ENCODE measurements at regions not wholly inside any gene's neighbourhood (a gene's known extent, or its start where the extent isn't known, plus 50 kb on each side); places are given as distances from the start of the nearest gene placed in this dataset.

DNA sequence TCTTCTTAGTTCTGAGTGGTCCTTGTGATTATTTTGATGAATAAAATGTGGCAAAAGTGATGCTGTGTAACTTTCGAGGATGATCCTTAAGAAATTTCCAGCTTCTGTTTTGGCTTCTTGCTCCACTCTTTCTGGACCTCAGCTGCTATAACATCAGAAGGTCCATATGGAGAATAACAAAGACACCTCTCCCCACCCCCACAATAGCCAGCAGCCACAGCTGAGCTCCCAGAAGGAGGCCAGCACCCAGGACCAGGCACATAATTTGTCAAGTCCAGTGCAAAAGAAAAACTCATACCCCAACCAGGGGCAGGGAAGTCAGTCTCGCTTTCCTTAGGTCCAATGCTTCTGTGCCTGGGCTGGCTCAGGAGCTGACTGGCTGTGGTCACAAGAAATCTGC lies 357.6 kb downstream of the RFC3 start:
- Histone ChIP-seq H3K4me1 (no peaks in the 10 kb centered on the region), H3K4me3 (ENCODE audit: low read depth, low read length) (no peak overlapping the region), H3K27me3 (replicated peaks; ENCODE audit: control insufficient read depth, insufficient read depth, low read length) (no peaks in the 10 kb centered on the region), H3K9me3 (no peaks in the 10 kb centered on the region), H3K36me3 (ENCODE audit: control insufficient read depth, insufficient read depth, low read length) (no peaks in the 10 kb centered on the region)
- TF ChIP-seq, protein P1, sequence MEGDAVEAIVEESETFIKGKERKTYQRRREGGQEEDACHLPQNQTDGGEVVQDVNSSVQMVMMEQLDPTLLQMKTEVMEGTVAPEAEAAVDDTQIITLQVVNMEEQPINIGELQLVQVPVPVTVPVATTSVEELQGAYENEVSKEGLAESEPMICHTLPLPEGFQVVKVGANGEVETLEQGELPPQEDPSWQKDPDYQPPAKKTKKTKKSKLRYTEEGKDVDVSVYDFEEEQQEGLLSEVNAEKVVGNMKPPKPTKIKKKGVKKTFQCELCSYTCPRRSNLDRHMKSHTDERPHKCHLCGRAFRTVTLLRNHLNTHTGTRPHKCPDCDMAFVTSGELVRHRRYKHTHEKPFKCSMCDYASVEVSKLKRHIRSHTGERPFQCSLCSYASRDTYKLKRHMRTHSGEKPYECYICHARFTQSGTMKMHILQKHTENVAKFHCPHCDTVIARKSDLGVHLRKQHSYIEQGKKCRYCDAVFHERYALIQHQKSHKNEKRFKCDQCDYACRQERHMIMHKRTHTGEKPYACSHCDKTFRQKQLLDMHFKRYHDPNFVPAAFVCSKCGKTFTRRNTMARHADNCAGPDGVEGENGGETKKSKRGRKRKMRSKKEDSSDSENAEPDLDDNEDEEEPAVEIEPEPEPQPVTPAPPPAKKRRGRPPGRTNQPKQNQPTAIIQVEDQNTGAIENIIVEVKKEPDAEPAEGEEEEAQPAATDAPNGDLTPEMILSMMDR (IDR thresholded peaks at IDR 0.05; ENCODE audit: insufficient read depth in 1 of 2, low read depth in 1 of 2, low read length in 1 of 2, severe bottlenecking in 1 of 2, unreplicated experiment in 1 of 2), result no peak
- CTCF ChIA-PET, result no interaction called here
- BruUV-seq (replicated peaks), result no TSS peak
- DNase-seq, result no peak
- no peaks in the 10 kb centered on the region for H3K36me3 Mint-ChIP-seq (ENCODE audit: insufficient read depth, unreplicated experiment)
- no peaks in the 10 kb centered on the region for H3K27me3 Mint-ChIP-seq (ENCODE audit: insufficient read depth, unreplicated experiment)
- no peak overlapping the region for H3K4me3 Mint-ChIP-seq (ENCODE audit: unreplicated experiment)
- H3K9me3 Mint-ChIP-seq (ENCODE audit: unreplicated experiment), result no peaks in the 10 kb centered on the region
- no peaks in the 10 kb centered on the region for H3K4me1 Mint-ChIP-seq (ENCODE audit: low read depth, unreplicated experiment)
- POLR2A ChIA-PET, result no interaction called here
- intact Hi-C loops (cut with micrococcal nuclease; ENCODE audit: unreplicated experiment), result no loop called here
- no peak overlapping the region for H3K27ac Mint-ChIP-seq (ENCODE audit: unreplicated experiment)

DNA sequence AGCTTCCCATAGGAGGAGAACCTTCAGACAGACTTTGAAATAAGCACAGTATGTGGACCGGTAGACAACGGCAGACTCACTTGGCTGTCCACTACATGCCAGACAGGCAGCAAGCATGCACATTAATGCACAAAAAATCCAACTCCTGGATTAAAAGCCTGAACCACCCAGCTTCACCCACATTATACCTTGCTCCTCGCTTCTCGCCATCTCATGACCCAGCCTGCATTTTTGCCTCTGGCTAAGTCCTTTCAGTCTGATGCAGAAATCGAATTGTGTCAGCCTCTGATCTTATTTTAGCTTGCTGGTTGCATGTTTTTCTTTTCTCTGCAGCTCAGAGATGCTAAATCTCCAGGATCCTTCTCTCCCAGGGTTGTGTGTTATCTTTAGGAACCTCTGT lies 358.7 kb downstream of the RFC3 start:
- H3K36me3 Mint-ChIP-seq (ENCODE audit: insufficient read depth, unreplicated experiment), result no peaks in the 10 kb centered on the region

DNA sequence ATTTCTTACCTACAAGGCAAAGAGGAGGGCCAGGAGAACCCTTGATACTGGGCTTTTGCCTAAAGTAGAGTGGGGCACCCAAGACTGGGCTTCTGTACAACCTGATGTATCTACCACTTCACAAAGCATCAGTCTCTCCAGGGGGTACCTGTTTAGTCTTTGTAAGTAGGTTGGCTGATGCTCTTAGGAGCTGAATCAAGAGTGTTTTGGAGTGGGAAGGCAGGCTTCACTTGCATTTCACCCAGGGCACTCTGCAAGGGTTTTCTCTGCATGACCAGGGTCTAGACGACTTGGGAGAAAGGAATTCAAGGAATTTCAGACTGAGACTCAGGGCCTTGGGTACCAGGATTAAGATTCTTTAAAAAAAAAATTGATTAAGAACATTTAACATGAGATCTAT lies 361.5 kb downstream of the RFC3 start:
- Mint-ChIP-seq H3K27ac (ENCODE audit: unreplicated experiment) (no peak overlapping the region), H3K27me3 (ENCODE audit: insufficient read depth, unreplicated experiment) (no peaks in the 10 kb centered on the region), H3K4me1 (ENCODE audit: low read depth, unreplicated experiment) (no peaks in the 10 kb centered on the region), H3K36me3 (ENCODE audit: insufficient read depth, unreplicated experiment) (no peaks in the 10 kb centered on the region), H3K4me3 (ENCODE audit: unreplicated experiment) (no peak overlapping the region), H3K9me3 (ENCODE audit: unreplicated experiment) (no peaks in the 10 kb centered on the region)
- BruUV-seq (replicated peaks), result no TSS peak
- no peaks in the 10 kb centered on the region for H3K36me3 ChIP-seq (ENCODE audit: control insufficient read depth, insufficient read depth, low read length)
- H3K4me3 ChIP-seq (ENCODE audit: low read depth, low read length), result no peak overlapping the region
- DNase-seq, result no peak
- TF ChIP-seq, protein P1 (IDR thresholded peaks at IDR 0.05; ENCODE audit: insufficient read depth in 1 of 2, low read depth in 1 of 2, low read length in 1 of 2, severe bottlenecking in 1 of 2, unreplicated experiment in 1 of 2), result no peak
- no peaks in the 10 kb centered on the region for H3K9me3 ChIP-seq
- no peaks in the 10 kb centered on the region for H3K4me1 ChIP-seq
- CTCF ChIA-PET, result no interaction called here
- POLR2A ChIA-PET, result no interaction called here
- intact Hi-C loops (cut with micrococcal nuclease; ENCODE audit: unreplicated experiment), result no loop called here
- no peaks in the 10 kb centered on the region for H3K27me3 ChIP-seq (replicated peaks; ENCODE audit: control insufficient read depth, insufficient read depth, low read length)

More for the DNA sequence above, 358.7 kb downstream of the RFC3 start:
- Histone ChIP-seq H3K27me3 (replicated peaks; ENCODE audit: control insufficient read depth, insufficient read depth, low read length) (no peaks in the 10 kb centered on the region), H3K36me3 (ENCODE audit: control insufficient read depth, insufficient read depth, low read length) (no peaks in the 10 kb centered on the region), H3K4me3 (ENCODE audit: low read depth, low read length) (no peak overlapping the region), H3K9me3 (no peaks in the 10 kb centered on the region), H3K4me1 (no peaks in the 10 kb centered on the region)
- no peak overlapping the region for H3K4me3 Mint-ChIP-seq (ENCODE audit: unreplicated experiment)
- no peak overlapping the region for H3K27ac Mint-ChIP-seq (ENCODE audit: unreplicated experiment)
- H3K9me3 Mint-ChIP-seq (ENCODE audit: unreplicated experiment), result no peaks in the 10 kb centered on the region
- POLR2A ChIA-PET, result no interaction called here
- TF ChIP-seq, protein P1 (IDR thresholded peaks at IDR 0.05; ENCODE audit: insufficient read depth in 1 of 2, low read depth in 1 of 2, low read length in 1 of 2, severe bottlenecking in 1 of 2, unreplicated experiment in 1 of 2), result no peak
- no peaks in the 10 kb centered on the region for H3K27me3 Mint-ChIP-seq (ENCODE audit: insufficient read depth, unreplicated experiment)
- CTCF ChIA-PET, result no interaction called here
- intact Hi-C loops (cut with micrococcal nuclease; ENCODE audit: unreplicated experiment), result no loop called here
- DNase-seq, result no peak
- H3K4me1 Mint-ChIP-seq (ENCODE audit: low read depth, unreplicated experiment), result no peaks in the 10 kb centered on the region
- no TSS peak for BruUV-seq (replicated peaks)

Data from Caco-2 (cell line).